Osteoblast (primary cell): ENCODE measurements at regions not wholly inside any gene's neighbourhood (a gene's known extent, or its start where the extent isn't known, plus 50 kb on each side); places are given as distances from the start of the nearest gene placed in this dataset.

ENCODE experiments used
- DNase-seq: peaks from one replicate; pipeline ENCODE4 v3.0.0; 2011; ENCODE audit warnings: low spot score, mixed read lengths; ENCODE audit not compliant: insufficient read length; ENCODE audit errors: missing footprints
- H2AFZ ChIP-seq: 2 replicates; pipeline ENCODE4 v1.6.0; 2011; ENCODE audit warnings: mild to moderate bottlenecking, low read length
- H3K27ac ChIP-seq: 2 replicates; pipeline ENCODE4 v1.5.1; 2011; ENCODE audit warnings: mild to moderate bottlenecking, low read depth, low read length, moderate library complexity
- H3K27me3 ChIP-seq: 2 replicates; pipeline ENCODE4 v1.6.0; 2012; ENCODE audit warnings: mild to moderate bottlenecking, control low read depth, inconsistent platforms, low read length, moderate library complexity; ENCODE audit not compliant: insufficient read depth
- H3K36me3 ChIP-seq: 2 replicates; pipeline ENCODE4 v1.5.1; 2011; ENCODE audit warnings: mild to moderate bottlenecking, low read length, control low read depth, moderate library complexity; ENCODE audit not compliant: insufficient read depth
- H3K4me1 ChIP-seq: 2 replicates; pipeline ENCODE4 v1.5.1; 2011; ENCODE audit warnings: mild to moderate bottlenecking, low read length, control low read depth, moderate library complexity; ENCODE audit not compliant: insufficient read depth
- H3K4me2 ChIP-seq: 2 replicates; pipeline ENCODE4 v1.6.0; 2011; ENCODE audit warnings: mild to moderate bottlenecking, low read length; ENCODE audit not compliant: insufficient read depth
- H3K4me3 ChIP-seq: fragments of 200-600 bp; sonication (generic); 3 replicates; pipeline ENCODE4 v1.5.1; 2012; ENCODE audit warnings: mild to moderate bottlenecking, low read length, inconsistent platforms; ENCODE audit not compliant: insufficient read depth
- H3K79me2 ChIP-seq: 2 replicates; pipeline ENCODE4 v1.6.0; 2012; ENCODE audit warnings: mild to moderate bottlenecking, low read length, control low read depth, inconsistent platforms; ENCODE audit not compliant: insufficient read depth
- H3K9me3 ChIP-seq: 2 replicates; pipeline ENCODE4 v1.5.1; 2011; ENCODE audit warnings: low read depth, low read length, control low read depth
- H4K20me1 ChIP-seq: 2 replicates; pipeline ENCODE4 v1.6.0; 2012; ENCODE audit warnings: mild to moderate bottlenecking, low read length, control low read depth; ENCODE audit not compliant: insufficient read depth
- CTCF ChIP-seq: IDR thresholded peaks from 2 replicates; pipeline ENCODE4 v1.5.1; 2011; ENCODE audit warnings: mild to moderate bottlenecking, low read depth, low read length, moderate library complexity; ENCODE audit errors: extremely low read depth

GRCh38 chr15:79167776-79168175 is 77.2 kb upstream of the RASGRF1 start:
- Histone ChIP-seq H3K9me3 (no peaks in the 10 kb centered on the region), H3K27ac (no peak overlapping the region), H3K27me3 (peaks cover 6% of the 10 kb centered on the region), H3K4me3 (no peak overlapping the region), H3K4me1 (peaks cover 6% of the 10 kb centered on the region), H3K4me2 (no peak overlapping the region), H3K79me2 (no peaks in the 10 kb centered on the region), H2AFZ (no peak overlapping the region), H3K36me3 (no peaks in the 10 kb centered on the region), H4K20me1 (no peaks in the 10 kb centered on the region)
- TF ChIP-seq CTCF, result no peak
- DNase-seq, result no peak

GRCh38 chr15:79166311-79166955 is 75.9 kb upstream of the RASGRF1 start:
- H3K9me3 ChIP-seq, result no peaks in the 10 kb centered on the region
- H2AFZ ChIP-seq, result no peak overlapping the region
- DNase-seq, result no peak
- peaks cover 11% of the 10 kb centered on the region for H3K27me3 ChIP-seq
- no peaks in the 10 kb centered on the region for H3K79me2 ChIP-seq
- no peaks in the 10 kb centered on the region for H4K20me1 ChIP-seq
- H3K4me2 ChIP-seq, result no peak overlapping the region
- H3K36me3 ChIP-seq, result no peaks in the 10 kb centered on the region
- H3K4me3 ChIP-seq, result no peak overlapping the region
- TF ChIP-seq CTCF, result no peak
- H3K4me1 ChIP-seq, result peaks cover 6% of the 10 kb centered on the region
- no peak overlapping the region for H3K27ac ChIP-seq

- H4K20me1 ChIP-seq, result no peaks in the 10 kb centered on the region
- H2AFZ ChIP-seq, result no peak overlapping the region
- H3K27me3 ChIP-seq, result peaks cover 9% of the 10 kb centered on the region
- no peaks in the 10 kb centered on the region for H3K9me3 ChIP-seq
- no peak overlapping the region for H3K27ac ChIP-seq
- no peak for TF ChIP-seq CTCF
- no peak overlapping the region for H3K4me3 ChIP-seq
- DNase-seq, result no peak
- no peaks in the 10 kb centered on the region for H3K36me3 ChIP-seq
- H3K4me2 ChIP-seq, result no peak overlapping the region
- H3K4me1 ChIP-seq, result no peaks in the 10 kb centered on the region
- H3K79me2 ChIP-seq, result no peaks in the 10 kb centered on the region
Observed at GRCh38 chr15:79164465-79164864, 73.9 kb upstream of the RASGRF1 start.

GRCh38 chr15:79164043-79164442 is 73.5 kb upstream of the RASGRF1 start:
- no peak overlapping the region for H2AFZ ChIP-seq
- TF ChIP-seq CTCF, result no peak
- H3K4me1 ChIP-seq, result no peaks in the 10 kb centered on the region
- H3K79me2 ChIP-seq, result no peaks in the 10 kb centered on the region
- H3K27me3 ChIP-seq, result peaks cover 9% of the 10 kb centered on the region
- no peak overlapping the region for H3K4me2 ChIP-seq
- H3K36me3 ChIP-seq, result no peaks in the 10 kb centered on the region
- no peak for DNase-seq
- H3K4me3 ChIP-seq, result no peak overlapping the region
- H3K27ac ChIP-seq, result no peak overlapping the region
- H3K9me3 ChIP-seq, result no peaks in the 10 kb centered on the region
- H4K20me1 ChIP-seq, result no peaks in the 10 kb centered on the region
